CD4-positive, alpha-beta T cell (primary cell): ENCODE measurements at regions not wholly inside any gene's neighbourhood (a gene's known extent, or its start where the extent isn't known, plus 50 kb on each side); places are given as distances from the start of the nearest gene placed in this dataset.

Source experiments
- ATAC-seq: fragments of 200-7000 bp; cut with Tn5 transposase; one replicate; pipeline ENCODE4 v1.10.0; 2022; ENCODE audit warnings: mild to moderate bottlenecking; ENCODE audit not compliant: poor library complexity
- CTCF ChIA-PET: fragments of 350-600 bp; sonication (Branson Sonifier 250); formaldehyde crosslinking; loops from one replicate; lab custom pipeline; 2021; ENCODE audit warnings: antibody characterized with exemption, inconsistent platforms; lab: Charles Lee
- POLR2A ChIA-PET: fragments of 350-600 bp; sonication (Branson Sonifier 250); formaldehyde crosslinking; loops from one replicate; lab custom pipeline; 2021; ENCODE audit warnings: antibody characterized with exemption, inconsistent platforms; lab: Charles Lee
- DNase-seq, 14 experiments: peaks; one replicate each; pipeline ENCODE4 v3.0.0-alpha.2; 2013 to 2020; ENCODE audit warnings: mixed read lengths in 2 of 14
- H3K27ac ChIP-seq, 2 donors: one replicate each; pipeline versions ENCODE4 v1.5.1 to v1.7.0; 2013; ENCODE audit warnings: low read length in 2 of 2, low read depth in 1 of 2, mild to moderate bottlenecking in 1 of 2
- H3K27me3 ChIP-seq, 2 experiments: 1 replicate in 1 of 2; 2 replicates in 1 of 2; pipeline versions ENCODE4 v1.6.1 to v1.7.0; 2013; ENCODE audit warnings: low read length in 2 of 2, control low read depth in 1 of 2, mild to moderate bottlenecking in 1 of 2, moderate library complexity in 1 of 2; ENCODE audit not compliant: insufficient read depth in 2 of 2, control insufficient read depth in 1 of 2
- H3K36me3 ChIP-seq: one replicate; pipeline ENCODE4 v1.6.1; 2013; ENCODE audit warnings: low read length, control low read depth; ENCODE audit not compliant: insufficient read depth
- H3K4me1 ChIP-seq: one replicate; pipeline ENCODE4 v1.6.1; 2013; ENCODE audit warnings: low read length, control low read depth; ENCODE audit not compliant: insufficient read depth
- H3K4me3 ChIP-seq: one replicate; pipeline ENCODE4 v1.5.1; 2013; ENCODE audit warnings: mild to moderate bottlenecking, low read length, moderate library complexity
- H3K9me3 ChIP-seq, 2 experiments: 1 replicate in 1 of 2; 2 replicates in 1 of 2; pipeline versions ENCODE4 v1.6.1 to v1.7.0; 2013; ENCODE audit warnings: low read length in 2 of 2, mild to moderate bottlenecking in 2 of 2, control low read depth in 1 of 2, moderate library complexity in 1 of 2; ENCODE audit not compliant: control insufficient read depth in 1 of 2, insufficient read depth in 1 of 2
- H3K27ac Mint-ChIP-seq: one replicate; pipeline ENCODE4 v1.8.0; 2020; ENCODE audit warnings: mixed read lengths
- H3K27me3 Mint-ChIP-seq: one replicate; pipeline ENCODE4 v1.8.0; 2021; ENCODE audit warnings: mixed read lengths
- H3K36me3 Mint-ChIP-seq: one replicate; pipeline ENCODE4 v1.8.0; 2021; ENCODE audit warnings: low read depth, mixed read lengths
- H3K4me1 Mint-ChIP-seq: one replicate; pipeline ENCODE4 v1.8.0; 2021; ENCODE audit warnings: low read depth, mixed read lengths
- H3K4me3 Mint-ChIP-seq: one replicate; pipeline ENCODE4 v1.8.0; 2020; ENCODE audit warnings: mild to moderate bottlenecking, mixed read lengths
- H3K9me3 Mint-ChIP-seq: one replicate; pipeline ENCODE4 v1.8.0; 2020; ENCODE audit warnings: mixed read lengths
- CTCF ChIP-seq: fragments of 200-600 bp; IDR thresholded peaks from one replicate; pipeline ENCODE4 v1.8.0; 2022; ENCODE audit warnings: antibody characterized with exemption, mild to moderate bottlenecking
- intact Hi-C, 2 experiments: fragments of 100-400 bp; cut with DNase I in 1 of 2; cut with micrococcal nuclease in 1 of 2; formaldehyde crosslinking; loops; one replicate each; pipeline versions ENCODE4 v1.15.1 to v1.9.0; 2023 to 2025; cut with DNase I, micrococcal nuclease

GRCh38 chr22:48682504-48682903, 1145.2 kb downstream of the BRD1 start:
- Mint-ChIP-seq H3K27ac (no peak overlapping the region), H3K27me3 (no peaks in the 10 kb centered on the region), H3K4me3 (no peak overlapping the region), H3K4me1 (no peaks in the 10 kb centered on the region), H3K36me3 (no peaks in the 10 kb centered on the region), H3K9me3 (no peaks in the 10 kb centered on the region)
- TF ChIP-seq CTCF, result no peak
- Histone ChIP-seq H3K27me3 (no peaks in the 10 kb centered on the region), H3K4me1 (no peaks in the 10 kb centered on the region), H3K4me3 (no peak overlapping the region), H3K9me3 (peaks cover 0 to 32% of the 10 kb centered on the region in 2 experiments), H3K36me3 (no peaks in the 10 kb centered on the region), H3K27ac (no peak overlapping the region)
- intact Hi-C loops, result no loop called here
- ATAC-seq (no peak), DNase-seq (no peak)
- CTCF ChIA-PET, result no interaction called here
- POLR2A ChIA-PET, result no interaction called here

GRCh38 chr22:48680601-48681000, 1147.1 kb downstream of the BRD1 start:
- no peaks in the 10 kb centered on the region for H3K27me3 ChIP-seq

GRCh38 chr22:48679656-48680555, 1147.8 kb downstream of the BRD1 start:
- no peak overlapping the region for H3K4me3 ChIP-seq
- Mint-ChIP-seq H3K27ac (no peak overlapping the region), H3K36me3 (no peaks in the 10 kb centered on the region), H3K4me1 (no peaks in the 10 kb centered on the region), H3K27me3 (no peaks in the 10 kb centered on the region), H3K9me3 (no peaks in the 10 kb centered on the region), H3K4me3 (no peak overlapping the region)
- no peaks in the 10 kb centered on the region for H3K36me3 ChIP-seq
- ChIA-PET POLR2A (no interaction called here), CTCF (no interaction called here)
- H3K9me3 ChIP-seq, result peaks cover 0 to 43% of the 10 kb centered on the region in 2 experiments
- no peaks in the 10 kb centered on the region for H3K4me1 ChIP-seq
- intact Hi-C loops, result no loop called here
- H3K27me3 ChIP-seq, result no peaks in the 10 kb centered on the region
- no peak overlapping the region for H3K27ac ChIP-seq
- DNase-seq (no peak), ATAC-seq (no peak)
- TF ChIP-seq CTCF, result no peak

More at GRCh38 chr22:48680601-48681000, 1147.1 kb downstream of the BRD1 start:
- Mint-ChIP-seq H3K36me3 (no peaks in the 10 kb centered on the region), H3K9me3 (no peaks in the 10 kb centered on the region), H3K4me3 (no peak overlapping the region), H3K27me3 (no peaks in the 10 kb centered on the region), H3K4me1 (no peaks in the 10 kb centered on the region), H3K27ac (no peak overlapping the region)
- Histone ChIP-seq H3K27ac (no peak overlapping the region), H3K36me3 (no peaks in the 10 kb centered on the region), H3K9me3 (peaks cover 0 to 37% of the 10 kb centered on the region in 2 experiments), H3K4me1 (no peaks in the 10 kb centered on the region), H3K4me3 (no peak overlapping the region)
- ChIA-PET POLR2A (no interaction called here), CTCF (no interaction called here)
- no peak for TF ChIP-seq CTCF
- DNase-seq, result no peak
- ATAC-seq, result no peak
- intact Hi-C loops, result no loop called here
